Activated naive CD4-positive, alpha-beta T cell treated with anti-CD3 and anti-CD28 coated beads, Interleukin-2, amount 10 ng/mL, durations not matched to agents 7 days and 5 days (primary cell): ENCODE measurements at regions not wholly inside any gene's neighbourhood (a gene's known extent, or its start where the extent isn't known, plus 50 kb on each side); places are given as distances from the start of the nearest gene placed in this dataset.
"Not testable (repeated sequence)": the region's sequence is repeated elsewhere in the genome, so short reads cannot be mapped to it uniquely, and the experiment has no call there.

Experiments
- CTCF ChIA-PET: fragments of 350-600 bp; sonication (Branson Sonifier 250); formaldehyde crosslinking; loops from one replicate; lab custom pipeline; 2021; ENCODE audit warnings: antibody characterized with exemption; lab: Charles Lee
- DNase-seq: peaks from one replicate; pipeline ENCODE4 v3.0.0-alpha.2; 2020
- H3K27ac Mint-ChIP-seq: one replicate; pipeline ENCODE4 v1.8.0; 2021; ENCODE audit warnings: mild to moderate bottlenecking, moderate library complexity, mixed read lengths
- H3K27me3 Mint-ChIP-seq: one replicate; pipeline ENCODE4 v1.8.0; 2021; ENCODE audit warnings: mild to moderate bottlenecking, mixed read lengths
- H3K36me3 Mint-ChIP-seq: one replicate; pipeline ENCODE4 v1.8.0; 2021; ENCODE audit warnings: mixed read lengths
- H3K4me1 Mint-ChIP-seq: one replicate; pipeline ENCODE4 v1.8.0; 2021; ENCODE audit warnings: mixed read lengths
- H3K4me3 Mint-ChIP-seq: one replicate; pipeline ENCODE4 v1.8.0; 2021; ENCODE audit warnings: mild to moderate bottlenecking, moderate library complexity, mixed read lengths
- H3K9me3 Mint-ChIP-seq: one replicate; pipeline ENCODE4 v1.8.0; 2021; ENCODE audit warnings: mixed read lengths

GRCh38 chr3:165607221-165607620 is 230.0 kb downstream of the BCHE start:
- CTCF ChIA-PET, result no interaction called here
- Mint-ChIP-seq H3K27ac (no peak overlapping the region), H3K4me3 (no peak overlapping the region), H3K27me3 (no peaks in the 10 kb centered on the region), H3K4me1 (no peaks in the 10 kb centered on the region), H3K9me3 (no peaks in the 10 kb centered on the region), H3K36me3 (no peaks in the 10 kb centered on the region)
- DNase-seq, result no peak

GRCh38 chr3:165603196-165603595 is 234.0 kb downstream of the BCHE start:
- Mint-ChIP-seq H3K4me3 (no peak overlapping the region), H3K27ac (no peak overlapping the region), H3K27me3 (no peaks in the 10 kb centered on the region), H3K9me3 (no peaks in the 10 kb centered on the region), H3K36me3 (no peaks in the 10 kb centered on the region), H3K4me1 (no peaks in the 10 kb centered on the region)
- CTCF ChIA-PET, result no interaction called here
- DNase-seq, result no peak

DNA sequence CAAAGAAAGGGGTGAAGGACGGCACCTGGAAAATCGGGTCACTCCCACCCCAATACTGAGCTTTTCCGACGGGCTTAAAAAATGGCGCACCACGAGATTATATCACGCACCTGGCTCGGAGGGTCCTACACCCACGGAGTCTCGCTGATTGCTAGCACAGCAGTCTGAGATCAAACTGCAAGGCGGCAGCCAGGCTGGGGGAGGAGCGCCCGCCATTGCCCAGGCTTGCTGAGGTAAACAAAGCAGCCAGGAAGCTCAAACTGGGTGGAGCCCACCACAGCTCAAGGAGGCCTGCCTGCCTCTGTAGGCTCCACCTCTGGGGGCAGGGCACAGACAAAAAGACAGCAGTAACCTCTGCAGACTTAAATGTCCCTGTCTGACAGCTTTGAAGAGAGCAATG is 264.7 kb downstream of the BCHE start:
- H3K9me3 Mint-ChIP-seq, CTCF ChIA-PET, H3K36me3 Mint-ChIP-seq, DNase-seq, H3K27me3 Mint-ChIP-seq, H3K27ac Mint-ChIP-seq, H3K4me1 Mint-ChIP-seq, H3K4me3 Mint-ChIP-seq: not testable (repeated sequence)

- Mint-ChIP-seq H3K4me1 (no peaks in the 10 kb centered on the region), H3K36me3 (no peaks in the 10 kb centered on the region), H3K27me3 (no peaks in the 10 kb centered on the region), H3K4me3 (no peak overlapping the region), H3K27ac (no peak overlapping the region), H3K9me3 (peaks cover 8% of the 10 kb centered on the region)
- CTCF ChIA-PET, result no interaction called here
- no peak for DNase-seq
Observed at GRCh38 chr3:165568907-165569462, 268.2 kb downstream of the BCHE start.

GRCh38 chr3:165555785-165556184 is 281.4 kb downstream of the BCHE start:
- peaks cover 9% of the 10 kb centered on the region for H3K9me3 Mint-ChIP-seq
- CTCF ChIA-PET, result no interaction called here

DNA sequence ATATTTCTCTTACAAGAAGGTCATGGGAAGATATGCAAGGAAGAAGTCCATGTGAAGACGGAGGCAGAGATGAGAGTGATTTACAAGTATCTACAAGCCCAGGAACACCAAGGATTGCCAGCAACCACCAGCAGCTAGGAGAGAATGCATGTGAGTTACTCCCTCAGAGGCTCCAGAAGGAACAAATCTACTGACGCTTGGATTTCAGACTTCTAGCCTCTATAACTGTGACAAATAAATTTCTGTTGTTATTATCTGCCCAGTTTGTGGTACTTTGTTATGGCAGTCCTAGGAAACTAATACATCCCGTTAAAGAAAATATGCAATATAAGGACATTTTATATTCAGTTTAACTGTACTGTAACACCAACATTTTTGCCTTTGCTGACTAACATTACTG is 283.9 kb downstream of the BCHE start:
- no peak overlapping the region for H3K4me3 Mint-ChIP-seq
- no peak overlapping the region for H3K27ac Mint-ChIP-seq
- CTCF ChIA-PET, result no interaction called here
- peaks cover 14% of the 10 kb centered on the region for H3K9me3 Mint-ChIP-seq
- H3K36me3 Mint-ChIP-seq, result no peaks in the 10 kb centered on the region
- H3K27me3 Mint-ChIP-seq, result no peaks in the 10 kb centered on the region
- DNase-seq, result no peak
- no peaks in the 10 kb centered on the region for H3K4me1 Mint-ChIP-seq

More at GRCh38 chr3:165555785-165556184, 281.4 kb downstream of the BCHE start:
- no peak overlapping the region for H3K27ac Mint-ChIP-seq
- no peaks in the 10 kb centered on the region for H3K27me3 Mint-ChIP-seq
- H3K4me3 Mint-ChIP-seq, result no peak overlapping the region
- no peak for DNase-seq
- no peaks in the 10 kb centered on the region for H3K4me1 Mint-ChIP-seq
- no peaks in the 10 kb centered on the region for H3K36me3 Mint-ChIP-seq

DNA sequence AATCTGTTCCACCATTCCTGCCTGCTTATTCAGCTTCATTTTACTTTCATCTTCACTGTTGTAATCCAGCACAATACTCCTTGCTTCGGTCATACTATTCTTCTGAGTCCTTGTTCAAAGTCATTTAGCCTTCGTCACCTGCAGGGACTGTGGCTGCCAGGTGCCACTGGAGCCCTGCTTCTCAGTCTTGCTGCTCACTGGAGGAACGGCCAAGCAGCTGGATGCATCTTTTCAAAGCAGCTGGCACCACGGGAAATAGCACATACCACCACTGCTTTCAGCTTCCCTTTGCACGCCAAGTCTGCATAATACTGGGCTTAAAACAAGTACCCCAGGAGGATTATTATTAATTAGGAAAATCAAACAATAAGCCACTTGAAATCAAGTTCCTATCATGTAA is 287.6 kb downstream of the BCHE start:
- Mint-ChIP-seq H3K27ac (no peak overlapping the region), H3K9me3 (peaks cover 13% of the 10 kb centered on the region), H3K27me3 (no peaks in the 10 kb centered on the region), H3K36me3 (no peaks in the 10 kb centered on the region), H3K4me3 (no peak overlapping the region), H3K4me1 (no peaks in the 10 kb centered on the region)
- CTCF ChIA-PET, result no interaction called here
- DNase-seq, result no peak

GRCh38 chr3:165549037-165549436 is 288.2 kb downstream of the BCHE start:
- CTCF ChIA-PET, result no interaction called here
- Mint-ChIP-seq H3K4me3 (no peak overlapping the region), H3K9me3 (peaks cover 13% of the 10 kb centered on the region), H3K36me3 (no peaks in the 10 kb centered on the region), H3K27ac (no peak overlapping the region), H3K27me3 (no peaks in the 10 kb centered on the region), H3K4me1 (no peaks in the 10 kb centered on the region)
- no peak for DNase-seq

DNA sequence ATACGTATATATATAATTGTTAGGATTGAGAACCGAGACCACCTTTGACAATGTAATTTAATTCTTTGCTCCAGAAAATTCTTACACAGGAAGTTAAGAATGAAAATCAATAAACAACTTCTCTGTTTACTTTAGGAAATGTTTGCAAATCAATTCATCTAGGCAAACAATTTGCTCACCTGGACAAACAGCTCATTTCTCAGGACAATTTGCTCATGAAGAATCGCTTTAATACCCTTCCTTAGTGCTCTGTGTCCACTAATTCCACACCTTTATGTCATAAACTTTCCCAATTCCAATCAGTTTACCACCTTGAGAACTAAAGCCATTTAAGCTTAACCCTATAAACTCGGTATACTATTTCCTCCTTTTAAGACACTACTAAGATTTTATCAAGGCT is 292.2 kb downstream of the BCHE start:
- no peak overlapping the region for H3K27ac Mint-ChIP-seq
- DNase-seq, result no peak
- H3K27me3 Mint-ChIP-seq, result no peaks in the 10 kb centered on the region

DNA sequence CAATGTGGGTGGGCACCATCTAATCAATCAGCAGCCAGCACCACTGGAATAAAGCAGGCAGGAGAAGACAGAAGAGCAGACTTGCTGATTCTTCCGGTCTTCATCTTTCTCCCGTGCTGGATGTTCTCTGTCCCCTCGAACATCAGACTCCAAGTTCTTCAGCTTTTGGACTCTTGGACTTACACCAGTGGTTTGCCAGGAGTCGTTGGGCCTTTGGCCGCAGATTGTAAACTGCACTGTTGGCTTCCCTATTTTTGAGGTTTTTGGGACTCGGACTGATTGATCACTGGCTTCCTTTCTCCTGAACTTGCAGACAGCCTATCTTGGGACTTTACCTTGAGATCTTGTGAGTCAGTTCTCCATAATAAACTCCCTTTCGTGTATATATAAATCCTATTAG is 292.8 kb downstream of the BCHE start:
- DNase-seq, result no peak
- H3K4me3 Mint-ChIP-seq, result no peak overlapping the region
- no peaks in the 10 kb centered on the region for H3K36me3 Mint-ChIP-seq
- CTCF ChIA-PET, result no interaction called here
- no peaks in the 10 kb centered on the region for H3K27me3 Mint-ChIP-seq
- H3K27ac Mint-ChIP-seq, result no peak overlapping the region
- H3K4me1 Mint-ChIP-seq, result no peaks in the 10 kb centered on the region
- H3K9me3 Mint-ChIP-seq, result peaks cover 11% of the 10 kb centered on the region

More for the DNA sequence above, 292.2 kb downstream of the BCHE start:
- Mint-ChIP-seq H3K4me3 (no peak overlapping the region), H3K4me1 (no peaks in the 10 kb centered on the region), H3K36me3 (no peaks in the 10 kb centered on the region), H3K9me3 (peaks cover 13% of the 10 kb centered on the region)
- CTCF ChIA-PET, result no interaction called here

DNA sequence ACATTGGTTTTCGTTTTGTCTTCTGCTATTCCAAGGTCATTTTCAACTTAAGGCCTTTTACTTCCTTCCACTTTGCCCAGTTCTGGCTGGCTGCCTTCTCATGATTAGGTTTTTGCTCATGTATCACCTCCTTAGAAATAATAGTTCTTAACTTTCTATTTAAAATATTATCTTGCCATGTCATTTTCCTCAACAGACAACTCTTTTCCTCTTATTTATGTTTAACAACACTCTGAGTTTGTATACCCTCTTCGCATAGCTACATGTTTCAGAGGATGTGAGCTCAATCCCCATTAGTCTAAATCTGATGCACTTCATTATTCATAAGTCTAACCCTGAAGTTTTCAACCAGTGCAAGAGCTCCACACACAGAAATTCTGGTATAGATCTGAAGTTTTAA is 299.1 kb downstream of the BCHE start:
- no peaks in the 10 kb centered on the region for H3K27me3 Mint-ChIP-seq
- DNase-seq, result no peak
- H3K4me1 Mint-ChIP-seq, result no peaks in the 10 kb centered on the region
- H3K4me3 Mint-ChIP-seq, result no peak overlapping the region
- no peak overlapping the region for H3K27ac Mint-ChIP-seq
- CTCF ChIA-PET, result no interaction called here
- H3K9me3 Mint-ChIP-seq, result peaks cover 4% of the 10 kb centered on the region
- no peaks in the 10 kb centered on the region for H3K36me3 Mint-ChIP-seq

DNA sequence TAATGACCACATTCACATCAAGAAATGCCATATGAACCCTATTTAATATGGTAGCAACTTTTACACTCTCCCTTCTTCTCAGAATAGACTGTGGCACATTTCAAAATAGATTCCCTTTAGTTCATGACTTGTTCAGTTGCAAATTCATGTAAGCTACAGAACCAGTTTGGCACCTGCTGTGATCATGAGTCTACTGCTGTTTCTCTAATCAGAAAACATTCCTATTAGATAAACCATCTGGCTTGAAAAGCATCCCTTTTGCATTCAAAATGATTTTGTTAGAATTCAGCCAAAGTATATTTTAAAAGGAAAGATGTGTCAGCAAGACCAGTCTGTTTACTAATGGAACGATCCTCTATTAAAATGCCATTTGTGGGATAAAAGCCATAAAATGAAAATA is 304.4 kb downstream of the BCHE start:
- no peak for DNase-seq
- Mint-ChIP-seq H3K27me3 (no peaks in the 10 kb centered on the region), H3K9me3 (peaks cover 6% of the 10 kb centered on the region), H3K27ac (no peak overlapping the region), H3K4me3 (no peak overlapping the region), H3K4me1 (no peaks in the 10 kb centered on the region), H3K36me3 (no peaks in the 10 kb centered on the region)
- CTCF ChIA-PET, result no interaction called here

DNA sequence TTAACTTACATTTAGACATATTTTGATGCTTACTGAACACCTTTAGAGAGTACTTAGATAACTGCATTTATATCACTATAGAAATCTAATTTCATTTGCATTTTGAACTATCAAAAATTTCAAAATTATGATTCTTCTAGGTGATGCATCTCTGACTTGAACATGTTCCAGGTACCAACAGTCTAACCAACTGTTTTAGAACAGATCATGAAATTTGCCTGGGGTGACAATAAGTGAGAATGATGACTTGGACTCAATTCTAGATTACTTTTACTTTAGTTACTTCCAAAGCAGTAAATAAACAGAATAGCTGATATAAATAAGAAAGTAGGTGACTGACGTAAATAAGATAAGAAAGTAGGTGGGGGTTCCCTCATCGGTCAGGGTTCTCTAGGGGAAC is 307.8 kb downstream of the BCHE start:
- CTCF ChIA-PET, result no interaction called here
- DNase-seq, result no peak
- H3K9me3 Mint-ChIP-seq, result peaks cover 6% of the 10 kb centered on the region
- H3K4me3 Mint-ChIP-seq, result no peak overlapping the region
- no peak overlapping the region for H3K27ac Mint-ChIP-seq
- H3K36me3 Mint-ChIP-seq, result no peaks in the 10 kb centered on the region
- H3K27me3 Mint-ChIP-seq, result no peaks in the 10 kb centered on the region
- H3K4me1 Mint-ChIP-seq, result no peaks in the 10 kb centered on the region

GRCh38 chr3:165526367-165526766 is 310.9 kb downstream of the BCHE start:
- H3K4me3 Mint-ChIP-seq, result no peak overlapping the region
- H3K27me3 Mint-ChIP-seq, result no peaks in the 10 kb centered on the region
- no peaks in the 10 kb centered on the region for H3K4me1 Mint-ChIP-seq
- CTCF ChIA-PET, result no interaction called here
- no peak for DNase-seq
- H3K9me3 Mint-ChIP-seq, result peaks cover 7% of the 10 kb centered on the region
- no peak overlapping the region for H3K27ac Mint-ChIP-seq
- H3K36me3 Mint-ChIP-seq, result no peaks in the 10 kb centered on the region

GRCh38 chr3:165523801-165524200 is 313.4 kb downstream of the BCHE start:
- H3K4me1 Mint-ChIP-seq, result no peaks in the 10 kb centered on the region
- CTCF ChIA-PET, result no interaction called here
- H3K27ac Mint-ChIP-seq, result no peak overlapping the region
- peaks cover 2% of the 10 kb centered on the region for H3K9me3 Mint-ChIP-seq
- H3K4me3 Mint-ChIP-seq, result no peak overlapping the region
- DNase-seq, result no peak
- no peaks in the 10 kb centered on the region for H3K36me3 Mint-ChIP-seq
- no peaks in the 10 kb centered on the region for H3K27me3 Mint-ChIP-seq

- CTCF ChIA-PET, result no interaction called here
- no peak overlapping the region for H3K27ac Mint-ChIP-seq
- no peaks in the 10 kb centered on the region for H3K27me3 Mint-ChIP-seq
- no peaks in the 10 kb centered on the region for H3K4me1 Mint-ChIP-seq
- no peak for DNase-seq
- H3K4me3 Mint-ChIP-seq, result no peak overlapping the region
- H3K9me3 Mint-ChIP-seq, result peaks cover 2% of the 10 kb centered on the region
- no peaks in the 10 kb centered on the region for H3K36me3 Mint-ChIP-seq
Observed at GRCh38 chr3:165522386-165522785, 314.8 kb downstream of the BCHE start.
